Uterus (tissue), 2 donors: ENCODE measurements at regions not wholly inside any gene's neighbourhood (a gene's known extent, or its start where the extent isn't known, plus 50 kb on each side); places are given as distances from the start of the nearest gene placed in this dataset.

ENCODE experiments used
- POLR2A ChIP-seq, 2 donors: fragments of 450-650 bp; IDR thresholded peaks; one replicate each; pipeline ENCODE4 v1.6.1; 2016; ENCODE audit warnings: antibody characterized with exemption in 2 of 2, mild to moderate bottlenecking in 1 of 2, moderate library complexity in 1 of 2
- TF ChIP-seq, protein P1 (sequence below), 4 experiments: fragments of 200-600 bp in 2 of 4; fragments of 450-650 bp in 2 of 4; sonication (generic) in 2 of 4; IDR thresholded peaks; one replicate each; pipeline ENCODE4 v1.5.1; 2016 to 2019; ENCODE audit warnings: antibody characterized with exemption in 4 of 4, mild to moderate bottlenecking in 2 of 4, moderate library complexity in 1 of 4

DNA sequence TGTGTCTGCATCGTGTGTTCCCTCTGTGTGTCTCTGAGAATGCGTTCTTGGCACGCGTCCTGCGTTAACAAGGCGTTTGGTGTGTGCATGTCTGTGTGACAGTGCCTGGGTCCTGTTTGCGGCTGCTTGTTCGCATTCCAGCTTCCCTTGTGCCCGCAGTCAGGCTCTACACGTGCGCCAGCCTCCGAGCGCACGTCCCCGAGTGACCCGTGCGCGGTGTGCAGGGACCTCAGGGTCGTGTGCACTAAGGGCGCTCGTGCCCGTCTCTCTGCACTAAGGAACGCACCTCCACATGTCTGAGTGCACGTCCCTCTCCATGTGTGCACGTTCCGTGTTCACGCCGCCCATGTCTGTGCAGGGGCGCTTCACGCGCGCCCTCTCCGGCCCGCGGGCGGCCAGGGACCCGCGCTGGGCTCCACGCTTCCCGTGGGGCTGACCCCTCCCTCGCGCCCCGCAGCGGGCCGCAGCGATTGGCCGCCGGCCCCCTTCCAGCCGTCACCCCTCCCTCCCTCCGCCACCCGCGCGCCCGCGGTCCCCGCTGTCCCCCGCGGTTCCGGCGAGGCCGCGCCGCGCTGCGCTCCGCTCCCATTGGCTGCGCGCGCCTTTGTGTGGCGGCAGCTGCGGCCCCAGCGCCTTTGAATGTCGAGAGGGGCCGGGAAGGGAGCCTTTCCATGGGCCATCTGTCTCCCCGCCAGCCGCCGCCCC lies 229.4 kb downstream of the HAUS1 start:
- TF ChIP-seq, protein P1, sequence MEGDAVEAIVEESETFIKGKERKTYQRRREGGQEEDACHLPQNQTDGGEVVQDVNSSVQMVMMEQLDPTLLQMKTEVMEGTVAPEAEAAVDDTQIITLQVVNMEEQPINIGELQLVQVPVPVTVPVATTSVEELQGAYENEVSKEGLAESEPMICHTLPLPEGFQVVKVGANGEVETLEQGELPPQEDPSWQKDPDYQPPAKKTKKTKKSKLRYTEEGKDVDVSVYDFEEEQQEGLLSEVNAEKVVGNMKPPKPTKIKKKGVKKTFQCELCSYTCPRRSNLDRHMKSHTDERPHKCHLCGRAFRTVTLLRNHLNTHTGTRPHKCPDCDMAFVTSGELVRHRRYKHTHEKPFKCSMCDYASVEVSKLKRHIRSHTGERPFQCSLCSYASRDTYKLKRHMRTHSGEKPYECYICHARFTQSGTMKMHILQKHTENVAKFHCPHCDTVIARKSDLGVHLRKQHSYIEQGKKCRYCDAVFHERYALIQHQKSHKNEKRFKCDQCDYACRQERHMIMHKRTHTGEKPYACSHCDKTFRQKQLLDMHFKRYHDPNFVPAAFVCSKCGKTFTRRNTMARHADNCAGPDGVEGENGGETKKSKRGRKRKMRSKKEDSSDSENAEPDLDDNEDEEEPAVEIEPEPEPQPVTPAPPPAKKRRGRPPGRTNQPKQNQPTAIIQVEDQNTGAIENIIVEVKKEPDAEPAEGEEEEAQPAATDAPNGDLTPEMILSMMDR (IDR thresholded peaks at IDR 0.05) = no peak
- peak in 1 of 2 donors; percentile 19 for TF ChIP-seq POLR2A (IDR thresholded peaks at IDR 0.05)
